Hypothalamus (tissue), 51 donors: ENCODE measurements at regions not wholly inside any gene's neighbourhood (a gene's known extent, or its start where the extent isn't known, plus 50 kb on each side); places are given as distances from the start of the nearest gene placed in this dataset.

ENCODE experiments used
- DNase-seq, 51 donors: peaks; one replicate each; lab custom pipeline; 2025; lab: John Stamatoyannopoulos, UW

GRCh38 chr18:26794230-26795101 is 71.0 kb downstream of the AQP4 start:
- no peak for DNase-seq

- DNase-seq, result no peak
Observed at GRCh38 chr18:26792661-26793060, 72.8 kb downstream of the AQP4 start.

DNA sequence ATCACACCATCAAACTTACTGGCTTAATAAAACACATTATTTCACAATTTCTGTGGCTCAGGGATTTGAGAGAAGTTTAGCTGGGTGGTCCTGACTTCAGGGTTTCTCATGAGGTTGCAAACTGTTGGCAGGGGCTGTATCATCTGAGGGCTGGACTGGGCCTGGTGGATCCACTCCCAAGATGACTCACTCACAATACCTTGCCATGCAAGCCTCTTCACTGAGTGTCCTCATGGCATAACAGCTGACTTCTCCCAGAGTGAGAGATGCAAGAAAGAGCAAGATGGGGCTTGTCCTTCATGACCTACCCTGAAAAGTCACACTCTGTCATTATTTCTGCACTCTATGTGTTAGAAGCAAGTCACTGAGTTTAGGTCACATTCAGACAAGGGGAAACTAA is 73.8 kb downstream of the AQP4 start:
- DNase-seq, result no peak

GRCh38 chr18:26784599-26784998 is 80.9 kb downstream of the AQP4 start:
- no peak for DNase-seq

GRCh38 chr18:26783170-26783569 is 82.3 kb downstream of the AQP4 start:
- no peak for DNase-seq

- no peak for DNase-seq
Observed at GRCh38 chr18:26780520-26781325, 84.8 kb downstream of the AQP4 start.

- no peak for DNase-seq
Observed at GRCh38 chr18:26778054-26778393, 87.5 kb downstream of the AQP4 start.

DNA sequence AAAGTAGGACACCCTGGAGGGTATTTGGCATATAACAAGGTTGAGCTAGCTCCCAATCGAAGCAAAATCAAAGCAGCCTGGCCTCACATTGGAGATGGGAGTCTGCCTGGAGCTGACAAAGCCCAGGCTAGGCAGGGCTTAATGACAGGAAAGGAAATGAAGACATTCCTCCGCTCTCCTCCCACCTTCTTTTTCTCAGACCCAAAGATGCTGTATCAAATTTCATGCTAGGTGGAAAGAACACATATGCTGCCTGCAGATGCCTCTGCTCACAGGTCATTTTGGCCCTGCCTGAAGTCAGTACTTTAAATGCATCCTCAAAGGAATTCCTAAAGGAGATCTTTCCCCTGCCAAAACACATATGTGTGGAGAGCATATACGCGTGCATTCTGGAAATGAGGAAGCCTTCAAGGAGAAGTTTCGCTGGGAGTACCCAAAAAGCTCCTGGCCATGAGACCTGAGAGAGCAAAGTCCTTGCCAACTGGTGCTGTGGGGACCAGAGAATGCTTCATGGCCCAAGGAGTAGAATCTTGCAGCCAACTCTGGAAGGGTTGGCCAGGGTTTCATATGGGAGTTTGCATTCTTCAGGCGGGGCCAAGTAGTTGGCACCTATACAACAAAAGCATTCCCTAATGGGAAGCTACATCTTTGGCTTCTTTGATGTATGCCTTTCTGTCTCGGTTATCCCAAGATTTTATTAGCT is 88.0 kb downstream of the AQP4 start:
- DNase-seq, result no peak

DNA sequence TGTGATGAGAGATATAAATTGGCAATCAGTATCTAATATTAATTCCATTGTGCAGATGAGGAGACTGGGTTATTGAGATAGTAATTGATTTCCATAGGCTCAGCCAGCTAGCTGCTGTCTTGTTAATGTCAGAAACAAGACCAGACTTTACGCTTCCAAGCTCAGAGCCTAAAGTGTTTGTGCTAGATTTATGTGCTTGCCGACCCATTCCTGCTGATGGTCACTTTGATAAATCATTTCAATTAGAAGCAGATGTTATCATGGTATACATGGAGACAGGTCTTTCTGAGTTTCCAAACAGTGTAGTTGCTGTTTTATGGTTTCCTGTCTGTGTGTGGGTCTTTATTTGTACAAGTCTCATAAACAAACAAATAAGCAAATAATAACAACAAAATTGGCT is 92.8 kb downstream of the AQP4 start:
- DNase-seq, result no peak

DNA sequence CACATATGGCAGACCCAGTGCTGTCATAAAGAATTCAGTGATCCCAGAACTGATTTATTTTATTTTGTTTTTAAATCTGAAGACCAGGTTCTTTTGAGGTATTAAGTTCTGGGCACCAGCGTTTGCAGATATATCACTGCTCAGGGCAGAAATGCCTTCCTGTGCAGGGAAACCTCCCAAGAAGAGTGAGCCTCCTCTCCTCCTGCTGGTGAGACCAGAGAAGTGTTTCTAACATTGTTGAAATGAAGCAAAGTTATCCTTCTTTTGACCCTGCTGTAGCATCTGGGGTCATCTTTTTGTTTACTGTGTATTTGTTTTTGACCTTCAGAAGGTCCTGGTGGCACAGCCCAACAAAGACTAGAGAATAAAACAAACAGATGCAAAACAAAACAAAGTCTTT is 94.0 kb downstream of the AQP4 start:
- no peak for DNase-seq

DNA sequence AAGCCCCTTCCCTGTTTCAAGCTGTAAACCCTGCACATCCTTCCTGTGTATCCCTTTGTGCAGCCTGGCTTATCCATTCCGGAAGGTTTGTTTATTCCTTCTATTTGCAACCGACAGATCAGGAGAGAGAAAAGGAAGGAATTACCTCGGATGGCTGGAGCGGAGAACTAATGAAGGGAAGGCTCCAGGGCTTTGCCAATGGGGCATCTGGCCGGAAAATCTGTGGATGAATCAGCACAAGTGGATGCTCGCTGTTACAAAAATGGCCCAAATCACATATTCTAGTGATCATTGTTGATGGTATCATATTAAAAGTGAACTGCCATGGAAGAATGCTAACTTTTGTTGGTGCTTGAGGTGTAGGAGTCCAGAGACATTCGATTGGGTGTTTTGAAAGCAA is 97.1 kb downstream of the AQP4 start:
- DNase-seq, result no peak

DNA sequence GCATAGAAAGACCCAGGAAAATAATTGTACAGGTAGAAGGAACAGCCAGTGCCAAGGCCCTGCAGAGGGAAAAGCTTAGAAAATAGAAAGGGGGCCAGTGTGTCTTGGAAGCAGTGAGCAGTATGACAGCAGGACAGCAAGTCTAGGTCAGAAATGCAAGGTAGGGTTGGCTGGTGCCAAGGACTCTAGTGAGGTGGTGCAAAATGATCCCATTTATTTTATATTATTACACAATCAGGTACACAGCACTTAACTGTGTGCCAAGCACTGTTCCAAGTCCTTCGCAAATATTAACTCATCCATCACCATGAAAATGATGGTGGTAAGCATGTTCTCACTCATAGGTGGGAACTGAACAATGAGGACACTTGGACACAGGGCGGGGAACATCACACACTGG is 100.0 kb downstream of the AQP4 start:
- DNase-seq, result no peak

- DNase-seq, result no peak
Observed at GRCh38 chr18:26764586-26764985, 100.9 kb downstream of the AQP4 start.

- DNase-seq, result no peak
Observed at GRCh38 chr18:26764177-26764576, 101.3 kb downstream of the AQP4 start.

GRCh38 chr18:26763446-26764110 is 101.9 kb downstream of the AQP4 start:
- no peak for DNase-seq

- no peak for DNase-seq
Observed at GRCh38 chr18:26757263-26758019, 108.1 kb downstream of the AQP4 start.

DNA sequence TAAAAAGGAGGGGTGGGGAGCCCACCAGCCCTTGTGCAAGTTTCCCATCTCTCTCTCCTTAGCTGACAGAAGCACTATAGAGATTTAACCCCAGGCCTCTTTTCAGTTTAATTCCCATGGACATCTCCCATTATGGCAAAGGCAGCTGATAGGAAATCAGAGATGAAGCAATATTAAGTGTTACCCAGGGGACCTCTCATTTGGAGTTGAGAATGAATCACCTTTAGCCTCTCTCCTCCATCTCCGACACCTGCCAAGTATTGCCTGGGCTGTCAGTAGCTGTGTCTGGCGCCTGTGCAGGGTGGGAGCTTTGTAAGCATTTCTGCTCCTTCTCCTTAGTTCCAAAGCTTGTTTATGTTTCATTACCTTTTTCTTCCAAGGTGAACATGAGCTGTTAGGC is 109.0 kb downstream of the AQP4 start:
- no peak for DNase-seq

DNA sequence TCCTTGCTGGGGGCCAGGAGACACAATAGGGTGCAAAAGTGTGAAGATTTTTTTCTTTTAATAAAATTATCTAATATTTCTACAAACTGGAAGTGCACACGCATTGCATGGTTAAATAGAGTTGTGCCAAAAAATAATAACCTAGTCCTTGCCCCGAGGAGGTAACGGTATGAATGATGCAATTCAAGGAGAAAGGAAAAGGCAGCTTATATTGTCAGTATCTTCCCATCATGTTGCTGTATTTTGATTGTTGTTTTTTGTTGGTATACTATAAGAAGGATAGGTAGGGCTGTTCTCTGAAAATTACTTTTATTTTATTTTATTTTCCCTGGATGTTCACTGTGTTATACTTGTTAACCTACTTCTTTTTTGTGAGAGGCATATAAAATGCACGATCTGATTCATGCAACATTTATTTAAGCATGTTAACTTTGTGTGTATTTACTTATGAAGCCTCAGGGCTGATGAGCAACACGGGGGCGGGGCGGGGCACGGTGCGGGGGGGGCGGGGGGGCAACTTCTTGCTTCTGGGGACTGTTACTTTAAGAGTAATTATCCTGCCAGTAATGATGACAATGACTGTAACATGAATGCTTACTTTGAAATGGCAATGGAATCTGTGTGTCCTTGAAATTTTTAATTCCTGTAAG is 118.6 kb downstream of the AQP4 start:
- DNase-seq, result no peak

GRCh38 chr18:26746398-26746797 is 119.1 kb downstream of the AQP4 start:
- no peak for DNase-seq
